ENCODE measurements at regions not wholly inside any gene's neighbourhood (a gene's known extent, or its start where the extent isn't known, plus 50 kb on each side); places are given as distances from the start of the nearest gene placed in this dataset.

- TF ChIP-seq CTCF (IDR thresholded peaks at IDR 0.05) (no peak), POLR2A (IDR thresholded peaks at IDR 0.05) (no peak)
These were observed 286.4 kb downstream of the WDR11 start for GRCh38 chr10:121137533-121137932.

Measured in thyroid gland (tissue), 4 donors.